ENCODE measurements at regions not wholly inside any gene's neighbourhood (a gene's known extent, or its start where the extent isn't known, plus 50 kb on each side); places are given as distances from the start of the nearest gene placed in this dataset.

DNA sequence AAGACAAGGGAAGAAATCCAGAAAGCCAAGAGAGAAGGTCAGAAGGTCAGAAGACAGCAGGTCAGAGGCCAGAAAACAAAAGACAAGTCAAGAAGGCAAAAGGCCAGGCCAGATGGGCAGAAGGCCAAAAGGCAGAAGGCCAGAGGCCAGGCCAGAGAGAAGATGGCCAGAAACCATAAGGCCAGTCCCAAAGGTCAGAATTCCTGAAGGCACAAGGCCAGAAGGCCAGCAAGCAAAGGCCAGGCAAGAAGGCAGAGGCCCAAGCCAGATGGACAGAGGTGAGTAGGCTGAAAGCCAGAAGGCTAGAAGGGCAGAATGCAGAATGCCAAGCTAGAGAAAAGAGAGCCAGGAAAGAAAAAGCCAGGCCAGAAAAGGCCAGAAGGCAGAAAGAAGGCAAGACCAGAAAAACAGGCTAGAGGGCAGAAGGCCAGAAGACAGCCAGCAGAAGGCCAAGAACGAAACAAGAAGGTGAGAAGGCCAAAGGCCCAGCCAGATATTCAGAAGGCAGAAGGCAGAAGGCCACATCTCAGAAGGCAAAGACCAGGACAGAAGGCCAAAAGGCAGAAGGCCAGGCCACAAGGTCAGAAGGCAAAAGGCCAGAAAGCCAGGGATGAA lies 186.3 kb downstream of the TUBA3C start:
- Histone ChIP-seq H3K4me1 (ENCODE audit: insufficient read depth, low read length) (no peaks in the 10 kb centered on the region), H2BK12ac (ENCODE audit: insufficient read length, low read depth, low read length) (no peak overlapping the region), H2BK15ac (ENCODE audit: low read depth, low read length) (no peak overlapping the region), H3K9ac (ENCODE audit: extremely low read depth, insufficient read length, low read length) (no peak overlapping the region), H3K18ac (ENCODE audit: insufficient read length, low read depth, low read length) (no peak overlapping the region), H3K14ac (ENCODE audit: insufficient read depth, low read length) (no peak overlapping the region), H3K23ac (ENCODE audit: insufficient read length, low read depth, low read length) (no peak overlapping the region), H3K9me3 (ENCODE audit: control insufficient read depth, low read depth, low read length) (peaks cover 100% of the 10 kb centered on the region), H3K4ac (ENCODE audit: low read depth, low read length) (no peak overlapping the region), H4K91ac (ENCODE audit: insufficient read length, low read depth, low read length) (no peak overlapping the region), H4K20me1 (ENCODE audit: control insufficient read depth, insufficient read depth, insufficient read length) (no peaks in the 10 kb centered on the region), H4K5ac (ENCODE audit: insufficient read length, low read depth, low read length) (no peak overlapping the region), H3K56ac (ENCODE audit: insufficient read length, low read depth, low read length) (no peak overlapping the region), H2AK5ac (ENCODE audit: insufficient read length, low read length) (no peak overlapping the region), H2BK20ac (ENCODE audit: low read depth, low read length, poor library complexity, severe bottlenecking) (no peak overlapping the region), H3K79me1 (ENCODE audit: insufficient read depth, low read depth, low read length, poor library complexity, severe bottlenecking) (no peaks in the 10 kb centered on the region), H4K8ac (replicated peaks; ENCODE audit: insufficient read length, low read depth, low read length) (no peak overlapping the region), H3K27me3 (ENCODE audit: insufficient read depth, low read length) (no peaks in the 10 kb centered on the region), H3K4me2 (ENCODE audit: insufficient read depth, insufficient read length, low read length) (no peak overlapping the region), H2BK120ac (ENCODE audit: low read depth, low read length, poor library complexity, severe bottlenecking) (no peak overlapping the region), H3K23me2 (ENCODE audit: insufficient read length, low read depth, low read length, poor library complexity, severe bottlenecking) (peaks cover 3% of the 10 kb centered on the region), H3T11ph (ENCODE audit: low read length) (no peak overlapping the region), H2BK5ac (ENCODE audit: insufficient read length, low read length) (no peak overlapping the region), H2AFZ (ENCODE audit: low read length) (no peak overlapping the region), H3K27ac (ENCODE audit: insufficient read length, low read depth, low read length) (no peak overlapping the region), H3K79me2 (ENCODE audit: insufficient read depth, low read length) (no peaks in the 10 kb centered on the region)
- no peaks in the 10 kb centered on the region for H3K4me1 Mint-ChIP-seq
- H3K9me3 Mint-ChIP-seq, result peaks cover 99% of the 10 kb centered on the region in 2 experiments
- H3K27ac Mint-ChIP-seq, result no peak overlapping the region
- WGBS (ENCODE audit: extremely low coverage, insufficient read length, low lambda C conversion rate), result no CpG with 5 or more reads among the region's 1 CpG
- H3K27me3 Mint-ChIP-seq (ENCODE audit: low read depth), result peaks cover 9% of the 10 kb centered on the region
- TF ChIP-seq, protein P1, sequence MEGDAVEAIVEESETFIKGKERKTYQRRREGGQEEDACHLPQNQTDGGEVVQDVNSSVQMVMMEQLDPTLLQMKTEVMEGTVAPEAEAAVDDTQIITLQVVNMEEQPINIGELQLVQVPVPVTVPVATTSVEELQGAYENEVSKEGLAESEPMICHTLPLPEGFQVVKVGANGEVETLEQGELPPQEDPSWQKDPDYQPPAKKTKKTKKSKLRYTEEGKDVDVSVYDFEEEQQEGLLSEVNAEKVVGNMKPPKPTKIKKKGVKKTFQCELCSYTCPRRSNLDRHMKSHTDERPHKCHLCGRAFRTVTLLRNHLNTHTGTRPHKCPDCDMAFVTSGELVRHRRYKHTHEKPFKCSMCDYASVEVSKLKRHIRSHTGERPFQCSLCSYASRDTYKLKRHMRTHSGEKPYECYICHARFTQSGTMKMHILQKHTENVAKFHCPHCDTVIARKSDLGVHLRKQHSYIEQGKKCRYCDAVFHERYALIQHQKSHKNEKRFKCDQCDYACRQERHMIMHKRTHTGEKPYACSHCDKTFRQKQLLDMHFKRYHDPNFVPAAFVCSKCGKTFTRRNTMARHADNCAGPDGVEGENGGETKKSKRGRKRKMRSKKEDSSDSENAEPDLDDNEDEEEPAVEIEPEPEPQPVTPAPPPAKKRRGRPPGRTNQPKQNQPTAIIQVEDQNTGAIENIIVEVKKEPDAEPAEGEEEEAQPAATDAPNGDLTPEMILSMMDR (conservative IDR thresholded peaks at IDR 0.05), result no peak
- H3K4me3 Mint-ChIP-seq, result no peak overlapping the region; a peak in 1 of 5 replicates
- DNase-seq, result no peak
- H3K36me3 Mint-ChIP-seq (ENCODE audit: insufficient read depth in 1 of 3, low read depth in 3 of 3), result peaks cover 41 to 63% (median 50%) of the 10 kb centered on the region in 3 experiments
